GM19043 (cell line): ENCODE measurements at regions not wholly inside any gene's neighbourhood (a gene's known extent, or its start where the extent isn't known, plus 50 kb on each side); places are given as distances from the start of the nearest gene placed in this dataset.
A peak's percentile ranks its signal among the peaks of the same experiment; 100 is the strongest.

Experiments used
- ATAC-seq: cut with Tn5 transposase; IDR thresholded peaks from one replicate; pipeline ENCODE4 v1.9.1; 2021; ENCODE audit warnings: low read depth; ENCODE audit not compliant: unreplicated experiment

- ATAC-seq, result no peak
Observed at GRCh38 chrY:14139521-14139920, 83.5 kb downstream of the VCY1B start.

GRCh38 chrY:14145614-14146013 is 89.6 kb downstream of the VCY1B start:
- no peak for ATAC-seq

GRCh38 chrY:14182776-14183175 is 126.7 kb downstream of the VCY1B start:
- ATAC-seq, result no peak

- ATAC-seq, result no peak
Observed at GRCh38 chrY:14222014-14222413, 166.0 kb downstream of the VCY1B start.

GRCh38 chrY:14231703-14232102 is 175.7 kb downstream of the VCY1B start:
- ATAC-seq, result no peak

GRCh38 chrY:14235070-14235469 is 179.0 kb downstream of the VCY1B start:
- ATAC-seq, result peak; percentile 74

- ATAC-seq, result no peak
Observed at GRCh38 chrY:14238277-14238676, 182.2 kb downstream of the VCY1B start.

GRCh38 chrY:14246948-14247347 is 190.9 kb downstream of the VCY1B start:
- no peak for ATAC-seq

GRCh38 chrY:14248878-14249576 is 193.0 kb downstream of the VCY1B start:
- ATAC-seq, result peak; percentile 69

- peak; percentile 72 for ATAC-seq
Observed at GRCh38 chrY:14255965-14256816, 200.2 kb downstream of the VCY1B start.

- no peak for ATAC-seq
Observed at GRCh38 chrY:14256817-14257168, 200.8 kb downstream of the VCY1B start.

GRCh38 chrY:14277029-14277428 is 221.0 kb downstream of the VCY1B start:
- ATAC-seq, result no peak

- ATAC-seq, result no peak
Observed at GRCh38 chrY:14290656-14291375, 233.5 kb upstream of the NLGN4Y start.

- no peak for ATAC-seq
Observed at GRCh38 chrY:14292382-14292781, 231.9 kb upstream of the NLGN4Y start.

GRCh38 chrY:14300775-14301174 is 223.6 kb upstream of the NLGN4Y start:
- no peak for ATAC-seq

- ATAC-seq, result no peak
Observed at GRCh38 chrY:14301552-14301951, 222.8 kb upstream of the NLGN4Y start.

- peak; percentile 89 for ATAC-seq
Observed at GRCh38 chrY:14328677-14329345, 195.5 kb upstream of the NLGN4Y start.

- no peak for ATAC-seq
Observed at GRCh38 chrY:14330362-14330761, 194.0 kb upstream of the NLGN4Y start.

GRCh38 chrY:14339524-14339923 is 184.8 kb upstream of the NLGN4Y start:
- no peak for ATAC-seq

- ATAC-seq, result peak; percentile 68
Observed at GRCh38 chrY:14340459-14341143, 183.7 kb upstream of the NLGN4Y start.
